GM23338 (cell line): ENCODE measurements at regions not wholly inside any gene's neighbourhood (a gene's known extent, or its start where the extent isn't known, plus 50 kb on each side); places are given as distances from the start of the nearest gene placed in this dataset.

Source experiments
- ATAC-seq: fragments of 200-7000 bp; cut with Tn5 transposase; 3 replicates; pipeline ENCODE4 v1.9.1; 2020
- DNase-seq: peaks from one replicate; pipeline ENCODE4 v3.0.0-alpha.2; 2015; ENCODE audit warnings: low spot score
- H2AFZ ChIP-seq: fragments of 200-600 bp; sonication (generic); 2 replicates; pipeline ENCODE4 v1.8.0; 2016; ENCODE audit warnings: antibody characterized with exemption, mild to moderate bottlenecking, moderate library complexity
- H3F3A ChIP-seq: fragments of 200-600 bp; sonication (generic); replicated peaks from 2 replicates; pipeline ENCODE4 v1.8.0; 2017; ENCODE audit warnings: antibody characterized with exemption, mixed run types, low read depth
- H3K27ac ChIP-seq: fragments of 200-600 bp; sonication (generic); 2 replicates; pipeline ENCODE4 v1.6.1; 2016; ENCODE audit warnings: low read depth
- H3K27me3 ChIP-seq: fragments of 200-600 bp; sonication (generic); 2 replicates; pipeline ENCODE4 v1.8.0; 2016; ENCODE audit warnings: mild to moderate bottlenecking, mixed run types, moderate library complexity; ENCODE audit not compliant: insufficient read depth
- H3K36me3 ChIP-seq: fragments of 200-600 bp; sonication (generic); 2 replicates; pipeline ENCODE4 v1.8.0; 2016; ENCODE audit warnings: mild to moderate bottlenecking; ENCODE audit not compliant: insufficient read depth
- H3K4me1 ChIP-seq: fragments of 200-600 bp; sonication (generic); 2 replicates; pipeline ENCODE4 v1.8.0; 2016; ENCODE audit warnings: mild to moderate bottlenecking, moderate library complexity; ENCODE audit not compliant: insufficient read depth
- H3K4me2 ChIP-seq: fragments of 200-600 bp; sonication (generic); 2 replicates; pipeline ENCODE4 v1.7.1; 2017; ENCODE audit warnings: mixed run types
- H3K4me3 ChIP-seq: fragments of 200-600 bp; sonication (generic); 2 replicates; pipeline ENCODE4 v1.6.1; 2016; ENCODE audit warnings: mixed run types
- H3K79me2 ChIP-seq: fragments of 200-600 bp; sonication (generic); replicated peaks from 2 replicates; pipeline ENCODE4 v1.8.0; 2017; ENCODE audit warnings: mild to moderate bottlenecking; ENCODE audit not compliant: insufficient read depth
- H3K9me2 ChIP-seq: fragments of 200-600 bp; sonication (generic); 2 replicates; pipeline ENCODE4 v1.8.0; 2017; ENCODE audit not compliant: insufficient read depth
- H4K20me1 ChIP-seq: fragments of 200-600 bp; sonication (generic); replicated peaks from 2 replicates; pipeline ENCODE4 v1.8.0; 2017; ENCODE audit warnings: mild to moderate bottlenecking; ENCODE audit not compliant: insufficient read depth
- H3K27ac Mint-ChIP-seq: 2 replicates; pipeline ENCODE4 v1.8.0; 2020; ENCODE audit warnings: inconsistent platforms, mild to moderate bottlenecking, moderate library complexity, mixed read lengths
- H3K27me3 Mint-ChIP-seq: 3 replicates; pipeline ENCODE4 v1.8.0; 2022; ENCODE audit warnings: low read depth, mild to moderate bottlenecking, moderate library complexity, mixed read lengths, inconsistent platforms; ENCODE audit not compliant: insufficient read depth, poor library complexity
- H3K36me3 Mint-ChIP-seq: 3 replicates; pipeline ENCODE4 v1.8.0; 2021; ENCODE audit warnings: low read depth, mild to moderate bottlenecking, inconsistent platforms, moderate library complexity, mixed read lengths
- H3K4me1 Mint-ChIP-seq: 3 replicates; pipeline ENCODE4 v1.8.0; 2020; ENCODE audit warnings: mild to moderate bottlenecking, inconsistent platforms, mixed read lengths
- H3K4me3 Mint-ChIP-seq: 3 replicates; pipeline ENCODE4 v1.8.0; 2021; ENCODE audit warnings: moderate library complexity, mild to moderate bottlenecking, inconsistent platforms, mixed read lengths
- H3K9me3 Mint-ChIP-seq: 3 replicates; pipeline ENCODE4 v1.8.0; 2020; ENCODE audit warnings: moderate library complexity, mild to moderate bottlenecking, inconsistent platforms, mixed read lengths
- CREB1 ChIP-seq: fragments of 250-450 bp; sonication (Bioruptor Pico); IDR thresholded peaks from 2 replicates; pipeline ENCODE4 v1.5.0; 2020; ENCODE audit warnings: low read depth, mild to moderate bottlenecking, moderate library complexity
- EZH2 ChIP-seq: fragments of 200-600 bp; sonication (generic); IDR thresholded peaks from one replicate; pipeline ENCODE4 v1.8.0; 2017; ENCODE audit warnings: antibody characterized with exemption, mild to moderate bottlenecking, low read depth; ENCODE audit not compliant: unreplicated experiment
- EZH2phosphoT487 ChIP-seq: fragments of 200-600 bp; sonication (generic); IDR thresholded peaks from one replicate; pipeline ENCODE4 v1.8.1; 2018; ENCODE audit warnings: antibody characterized with exemption; ENCODE audit not compliant: unreplicated experiment
- POLR2AphosphoS5 ChIP-seq: IDR thresholded peaks from 2 replicates; pipeline ENCODE4 v1.6.1; 2016; ENCODE audit warnings: antibody characterized with exemption, low read depth
- STAT1 ChIP-seq: IDR thresholded peaks from one replicate; pipeline ENCODE4 v1.6.1; 2016; ENCODE audit warnings: antibody characterized with exemption; ENCODE audit not compliant: unreplicated experiment
- ZNF114 ChIP-seq: fragments of 250-450 bp; sonication (Bioruptor Pico); IDR thresholded peaks from 2 replicates; pipeline ENCODE4 v1.5.0; 2020; ENCODE audit warnings: mild to moderate bottlenecking, moderate library complexity
- ZNF331 ChIP-seq: fragments of 250-450 bp; sonication (Bioruptor Pico); IDR thresholded peaks from 2 replicates; pipeline ENCODE4 v1.5.0; 2020; ENCODE audit warnings: low read depth, mild to moderate bottlenecking, moderate library complexity
- TF ChIP-seq, protein P1 (sequence below), 2 experiments: fragments of 200-600 bp in 1 of 2; sonication (generic) in 1 of 2; conservative IDR thresholded peaks; 2 replicates each; pipeline versions ENCODE4 v1.5.1 to v1.6.1; 2016 to 2017; ENCODE audit warnings: antibody characterized with exemption in 2 of 2, low read depth in 2 of 2, mild to moderate bottlenecking in 2 of 2, moderate library complexity in 1 of 2
- TF ChIP-seq, protein P2 (sequence below): fragments of 250-450 bp; sonication (Bioruptor Pico); IDR thresholded peaks from 2 replicates; pipeline ENCODE4 v1.5.0; 2020; ENCODE audit warnings: mild to moderate bottlenecking, moderate library complexity
- TF ChIP-seq, protein P3 (sequence below): IDR thresholded peaks from one replicate; pipeline ENCODE4 v1.6.1; 2018; ENCODE audit warnings: antibody characterized with exemption; ENCODE audit not compliant: unreplicated experiment

DNA sequence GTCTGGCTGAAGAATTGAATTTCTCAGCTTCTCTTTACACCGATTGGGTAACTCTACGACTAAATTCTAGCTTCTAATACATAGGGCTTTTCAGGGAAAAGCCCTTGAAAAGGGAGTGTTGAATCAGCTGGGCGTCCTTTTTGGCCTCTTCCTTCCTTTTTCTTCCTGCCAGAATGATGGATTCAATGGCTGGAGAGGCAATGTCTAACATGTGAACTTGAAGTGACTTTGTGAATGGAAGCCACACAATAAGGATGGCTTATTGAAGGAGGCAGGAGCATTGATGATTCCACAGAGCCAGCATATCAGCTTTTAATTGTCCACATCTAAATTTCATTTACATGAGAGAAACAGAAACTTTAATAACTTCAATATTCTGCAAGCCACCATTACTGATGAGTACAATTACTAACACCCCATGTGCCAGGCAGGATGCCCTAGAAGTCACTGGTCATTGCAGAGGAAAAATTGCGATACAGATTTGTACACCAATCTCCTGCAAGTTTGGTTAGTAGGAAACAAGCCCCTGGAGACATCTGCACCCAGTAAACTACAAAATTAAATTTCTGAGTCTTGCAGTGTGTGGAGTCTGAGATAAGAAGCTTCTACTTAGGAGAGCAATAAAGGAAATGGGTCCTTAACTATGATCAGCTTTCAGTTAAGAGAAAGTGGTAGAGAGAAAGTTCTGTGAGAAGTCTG, 56.1 kb downstream of the STYXL2 start:
- H3K27ac Mint-ChIP-seq: no peak overlapping the region
- peaks cover 3% of the 10 kb centered on the region for H3K27me3 Mint-ChIP-seq
- no peak overlapping the region for H3K4me2 ChIP-seq
- H3K79me2 ChIP-seq: no peaks in the 10 kb centered on the region
- H3K27me3 ChIP-seq: no peaks in the 10 kb centered on the region
- peaks cover 13% of the 10 kb centered on the region; the same call in 2 of the 3 replicates for H3K36me3 Mint-ChIP-seq
- peaks cover 13% of the 10 kb centered on the region; the same call in 2 of the 3 replicates for H3K9me3 Mint-ChIP-seq
- H3K4me1 ChIP-seq: peaks cover 3% of the 10 kb centered on the region; the same call in 1 of the 2 replicates
- H4K20me1 ChIP-seq: no peaks in the 10 kb centered on the region
- H3K9me2 ChIP-seq: peaks cover 4% of the 10 kb centered on the region; the same call in 1 of the 2 replicates
- no peaks in the 10 kb centered on the region for H3F3A ChIP-seq
- peak overlapping the region; percentile 44; the same call in 1 of the 2 replicates for H2AFZ ChIP-seq
- H3K4me3 ChIP-seq: no peak overlapping the region
- TF ChIP-seq ZNF331 (CRISPR knock-in tag): no peak
- TF ChIP-seq CREB1 (CRISPR knock-in tag): no peak
- TF ChIP-seq, protein P1, sequence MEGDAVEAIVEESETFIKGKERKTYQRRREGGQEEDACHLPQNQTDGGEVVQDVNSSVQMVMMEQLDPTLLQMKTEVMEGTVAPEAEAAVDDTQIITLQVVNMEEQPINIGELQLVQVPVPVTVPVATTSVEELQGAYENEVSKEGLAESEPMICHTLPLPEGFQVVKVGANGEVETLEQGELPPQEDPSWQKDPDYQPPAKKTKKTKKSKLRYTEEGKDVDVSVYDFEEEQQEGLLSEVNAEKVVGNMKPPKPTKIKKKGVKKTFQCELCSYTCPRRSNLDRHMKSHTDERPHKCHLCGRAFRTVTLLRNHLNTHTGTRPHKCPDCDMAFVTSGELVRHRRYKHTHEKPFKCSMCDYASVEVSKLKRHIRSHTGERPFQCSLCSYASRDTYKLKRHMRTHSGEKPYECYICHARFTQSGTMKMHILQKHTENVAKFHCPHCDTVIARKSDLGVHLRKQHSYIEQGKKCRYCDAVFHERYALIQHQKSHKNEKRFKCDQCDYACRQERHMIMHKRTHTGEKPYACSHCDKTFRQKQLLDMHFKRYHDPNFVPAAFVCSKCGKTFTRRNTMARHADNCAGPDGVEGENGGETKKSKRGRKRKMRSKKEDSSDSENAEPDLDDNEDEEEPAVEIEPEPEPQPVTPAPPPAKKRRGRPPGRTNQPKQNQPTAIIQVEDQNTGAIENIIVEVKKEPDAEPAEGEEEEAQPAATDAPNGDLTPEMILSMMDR (conservative IDR thresholded peaks at IDR 0.05; ENCODE audit: low read depth in 2 of 2): no peak
- no peak for TF ChIP-seq POLR2AphosphoS5
- no peak for TF ChIP-seq EZH2phosphoT487
- no peak overlapping the region for H3K27ac ChIP-seq
- ATAC-seq (no peak), DNase-seq (no peak)
- H3K4me3 Mint-ChIP-seq: no peak overlapping the region
- peaks cover 21% of the 10 kb centered on the region for H3K4me1 Mint-ChIP-seq
- H3K36me3 ChIP-seq: no peaks in the 10 kb centered on the region

DNA sequence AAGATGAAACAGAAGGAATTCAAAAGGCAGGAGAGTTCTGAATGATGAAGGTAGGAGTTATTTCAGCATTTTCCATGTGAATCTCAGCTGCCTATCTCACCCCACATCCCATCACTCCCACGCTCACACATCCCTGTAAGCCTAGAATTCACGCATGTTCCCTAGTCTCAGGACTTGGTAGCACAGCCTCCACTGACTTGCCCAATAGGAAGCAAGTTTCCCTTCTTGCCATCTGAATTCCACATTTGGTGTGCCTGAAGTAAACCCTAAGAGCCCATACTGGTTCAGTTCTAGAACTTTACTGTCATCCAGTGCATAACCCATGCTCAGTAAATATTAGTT, 56.6 kb downstream of the STYXL2 start:
- Mint-ChIP-seq H3K4me1 (peaks cover 21% of the 10 kb centered on the region), H3K4me3 (no peak overlapping the region), H3K36me3 (peaks cover 13% of the 10 kb centered on the region; the same call in 2 of the 3 replicates), H3K27me3 (peaks cover 3% of the 10 kb centered on the region), H3K27ac (no peak overlapping the region), H3K9me3 (peaks cover 13% of the 10 kb centered on the region; the same call in 2 of the 3 replicates)
- no peaks in the 10 kb centered on the region for H3F3A ChIP-seq
- peaks cover 4% of the 10 kb centered on the region; the same call in 1 of the 2 replicates for H3K9me2 ChIP-seq
- H3K27me3 ChIP-seq: no peaks in the 10 kb centered on the region
- H4K20me1 ChIP-seq: no peaks in the 10 kb centered on the region
- no peaks in the 10 kb centered on the region for H3K79me2 ChIP-seq
- peak overlapping the region; percentile 44; the same call in 1 of the 2 replicates for H2AFZ ChIP-seq
- H3K4me2 ChIP-seq: no peak overlapping the region
- no peak overlapping the region for H3K4me3 ChIP-seq
- H3K27ac ChIP-seq: no peak overlapping the region
- DNase-seq (no peak), ATAC-seq (no peak)
- H3K36me3 ChIP-seq: no peaks in the 10 kb centered on the region
- H3K4me1 ChIP-seq: peaks cover 3% of the 10 kb centered on the region; the same call in 1 of the 2 replicates
- TF ChIP-seq STAT1: no peak
- TF ChIP-seq, protein P2, sequence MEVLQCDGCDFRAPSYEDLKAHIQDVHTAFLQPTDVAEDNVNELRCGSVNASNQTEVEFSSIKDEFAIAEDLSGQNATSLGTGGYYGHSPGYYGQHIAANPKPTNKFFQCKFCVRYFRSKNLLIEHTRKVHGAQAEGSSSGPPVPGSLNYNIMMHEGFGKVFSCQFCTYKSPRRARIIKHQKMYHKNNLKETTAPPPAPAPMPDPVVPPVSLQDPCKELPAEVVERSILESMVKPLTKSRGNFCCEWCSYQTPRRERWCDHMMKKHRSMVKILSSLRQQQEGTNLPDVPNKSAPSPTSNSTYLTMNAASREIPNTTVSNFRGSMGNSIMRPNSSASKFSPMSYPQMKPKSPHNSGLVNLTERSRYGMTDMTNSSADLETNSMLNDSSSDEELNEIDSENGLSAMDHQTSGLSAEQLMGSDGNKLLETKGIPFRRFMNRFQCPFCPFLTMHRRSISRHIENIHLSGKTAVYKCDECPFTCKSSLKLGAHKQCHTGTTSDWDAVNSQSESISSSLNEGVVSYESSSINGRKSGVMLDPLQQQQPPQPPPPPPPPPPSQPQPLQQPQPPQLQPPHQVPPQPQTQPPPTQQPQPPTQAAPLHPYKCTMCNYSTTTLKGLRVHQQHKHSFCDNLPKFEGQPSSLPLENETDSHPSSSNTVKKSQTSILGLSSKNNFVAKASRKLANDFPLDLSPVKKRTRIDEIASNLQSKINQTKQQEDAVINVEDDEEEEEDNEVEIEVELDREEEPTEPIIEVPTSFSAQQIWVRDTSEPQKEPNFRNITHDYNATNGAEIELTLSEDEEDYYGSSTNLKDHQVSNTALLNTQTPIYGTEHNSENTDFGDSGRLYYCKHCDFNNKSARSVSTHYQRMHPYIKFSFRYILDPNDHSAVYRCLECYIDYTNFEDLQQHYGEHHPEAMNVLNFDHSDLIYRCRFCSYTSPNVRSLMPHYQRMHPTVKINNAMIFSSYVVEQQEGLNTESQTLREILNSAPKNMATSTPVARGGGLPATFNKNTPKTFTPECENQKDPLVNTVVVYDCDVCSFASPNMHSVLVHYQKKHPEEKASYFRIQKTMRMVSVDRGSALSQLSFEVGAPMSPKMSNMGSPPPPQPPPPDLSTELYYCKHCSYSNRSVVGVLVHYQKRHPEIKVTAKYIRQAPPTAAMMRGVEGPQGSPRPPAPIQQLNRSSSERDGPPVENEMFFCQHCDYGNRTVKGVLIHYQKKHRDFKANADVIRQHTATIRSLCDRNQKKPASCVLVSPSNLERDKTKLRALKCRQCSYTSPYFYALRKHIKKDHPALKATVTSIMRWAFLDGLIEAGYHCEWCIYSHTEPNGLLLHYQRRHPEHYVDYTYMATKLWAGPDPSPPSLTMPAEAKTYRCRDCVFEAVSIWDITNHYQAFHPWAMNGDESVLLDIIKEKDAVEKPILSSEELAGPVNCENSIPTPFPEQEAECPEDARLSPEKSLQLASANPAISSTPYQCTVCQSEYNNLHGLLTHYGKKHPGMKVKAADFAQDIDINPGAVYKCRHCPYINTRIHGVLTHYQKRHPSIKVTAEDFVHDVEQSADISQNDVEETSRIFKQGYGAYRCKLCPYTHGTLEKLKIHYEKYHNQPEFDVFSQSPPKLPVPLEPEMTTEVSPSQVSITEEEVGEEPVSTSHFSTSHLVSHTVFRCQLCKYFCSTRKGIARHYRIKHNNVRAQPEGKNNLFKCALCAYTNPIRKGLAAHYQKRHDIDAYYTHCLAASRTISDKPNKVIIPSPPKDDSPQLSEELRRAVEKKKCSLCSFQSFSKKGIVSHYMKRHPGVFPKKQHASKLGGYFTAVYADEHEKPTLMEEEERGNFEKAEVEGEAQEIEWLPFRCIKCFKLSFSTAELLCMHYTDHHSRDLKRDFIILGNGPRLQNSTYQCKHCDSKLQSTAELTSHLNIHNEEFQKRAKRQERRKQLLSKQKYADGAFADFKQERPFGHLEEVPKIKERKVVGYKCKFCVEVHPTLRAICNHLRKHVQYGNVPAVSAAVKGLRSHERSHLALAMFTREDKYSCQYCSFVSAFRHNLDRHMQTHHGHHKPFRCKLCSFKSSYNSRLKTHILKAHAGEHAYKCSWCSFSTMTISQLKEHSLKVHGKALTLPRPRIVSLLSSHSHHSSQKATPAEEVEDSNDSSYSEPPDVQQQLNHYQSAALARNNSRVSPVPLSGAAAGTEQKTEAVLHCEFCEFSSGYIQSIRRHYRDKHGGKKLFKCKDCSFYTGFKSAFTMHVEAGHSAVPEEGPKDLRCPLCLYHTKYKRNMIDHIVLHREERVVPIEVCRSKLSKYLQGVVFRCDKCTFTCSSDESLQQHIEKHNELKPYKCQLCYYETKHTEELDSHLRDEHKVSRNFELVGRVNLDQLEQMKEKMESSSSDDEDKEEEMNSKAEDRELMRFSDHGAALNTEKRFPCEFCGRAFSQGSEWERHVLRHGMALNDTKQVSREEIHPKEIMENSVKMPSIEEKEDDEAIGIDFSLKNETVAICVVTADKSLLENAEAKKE (CRISPR knock-in tag): no peak
- TF ChIP-seq ZNF114: no peak
- TF ChIP-seq, protein P3, sequence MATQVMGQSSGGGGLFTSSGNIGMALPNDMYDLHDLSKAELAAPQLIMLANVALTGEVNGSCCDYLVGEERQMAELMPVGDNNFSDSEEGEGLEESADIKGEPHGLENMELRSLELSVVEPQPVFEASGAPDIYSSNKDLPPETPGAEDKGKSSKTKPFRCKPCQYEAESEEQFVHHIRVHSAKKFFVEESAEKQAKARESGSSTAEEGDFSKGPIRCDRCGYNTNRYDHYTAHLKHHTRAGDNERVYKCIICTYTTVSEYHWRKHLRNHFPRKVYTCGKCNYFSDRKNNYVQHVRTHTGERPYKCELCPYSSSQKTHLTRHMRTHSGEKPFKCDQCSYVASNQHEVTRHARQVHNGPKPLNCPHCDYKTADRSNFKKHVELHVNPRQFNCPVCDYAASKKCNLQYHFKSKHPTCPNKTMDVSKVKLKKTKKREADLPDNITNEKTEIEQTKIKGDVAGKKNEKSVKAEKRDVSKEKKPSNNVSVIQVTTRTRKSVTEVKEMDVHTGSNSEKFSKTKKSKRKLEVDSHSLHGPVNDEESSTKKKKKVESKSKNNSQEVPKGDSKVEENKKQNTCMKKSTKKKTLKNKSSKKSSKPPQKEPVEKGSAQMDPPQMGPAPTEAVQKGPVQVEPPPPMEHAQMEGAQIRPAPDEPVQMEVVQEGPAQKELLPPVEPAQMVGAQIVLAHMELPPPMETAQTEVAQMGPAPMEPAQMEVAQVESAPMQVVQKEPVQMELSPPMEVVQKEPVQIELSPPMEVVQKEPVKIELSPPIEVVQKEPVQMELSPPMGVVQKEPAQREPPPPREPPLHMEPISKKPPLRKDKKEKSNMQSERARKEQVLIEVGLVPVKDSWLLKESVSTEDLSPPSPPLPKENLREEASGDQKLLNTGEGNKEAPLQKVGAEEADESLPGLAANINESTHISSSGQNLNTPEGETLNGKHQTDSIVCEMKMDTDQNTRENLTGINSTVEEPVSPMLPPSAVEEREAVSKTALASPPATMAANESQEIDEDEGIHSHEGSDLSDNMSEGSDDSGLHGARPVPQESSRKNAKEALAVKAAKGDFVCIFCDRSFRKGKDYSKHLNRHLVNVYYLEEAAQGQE: no peak
- TF ChIP-seq EZH2: no peak
- TF ChIP-seq EZH2phosphoT487: no peak
